Suprapubic skin (tissue), 3 donors: ENCODE measurements at regions not wholly inside any gene's neighbourhood (a gene's known extent, or its start where the extent isn't known, plus 50 kb on each side); places are given as distances from the start of the nearest gene placed in this dataset.

Experiments used
- CTCF ChIP-seq, 2 donors: fragments of 200-600 bp in 1 of 2; fragments of 450-650 bp in 1 of 2; sonication (generic) in 1 of 2; IDR thresholded peaks; one replicate each; pipeline ENCODE4 v1.5.1; 2016 to 2019; ENCODE audit warnings: antibody characterized with exemption in 2 of 2, mild to moderate bottlenecking in 1 of 2, moderate library complexity in 1 of 2
- POLR2A ChIP-seq, 2 donors: fragments of 450-650 bp; IDR thresholded peaks; one replicate each; pipeline ENCODE4 v1.6.1; 2017; ENCODE audit warnings: antibody characterized with exemption in 2 of 2, mild to moderate bottlenecking in 2 of 2, moderate library complexity in 2 of 2

DNA sequence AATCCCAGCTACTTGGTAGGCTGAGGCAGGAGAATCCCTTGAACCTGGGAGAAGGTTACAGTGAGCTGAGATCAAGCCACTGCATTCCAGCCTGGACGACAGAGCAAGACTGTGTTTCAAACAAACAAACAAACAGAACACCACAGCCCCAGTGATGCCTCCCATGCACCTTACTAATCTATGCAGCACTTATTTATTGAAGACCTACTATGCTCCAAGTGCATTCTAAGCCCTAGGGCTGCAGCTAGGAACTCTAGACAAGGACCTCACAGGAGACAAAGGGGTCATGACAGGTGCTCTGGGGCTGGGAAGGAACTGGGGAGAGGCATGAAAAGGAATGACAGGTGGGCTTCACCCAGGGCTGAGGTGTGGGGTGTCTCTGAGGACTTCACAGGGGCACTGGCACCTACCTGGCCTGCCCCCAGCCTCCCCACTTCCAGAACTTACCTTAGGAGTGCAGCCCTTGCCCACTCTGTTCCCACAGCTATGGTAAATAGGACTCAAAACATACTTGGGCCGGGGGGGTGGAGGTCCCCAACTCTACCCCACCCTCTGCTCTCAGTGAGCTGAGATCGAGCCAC is 69.4 kb downstream of the C9orf50 start:
- TF ChIP-seq CTCF (IDR thresholded peaks at IDR 0.05) (no peak), POLR2A (IDR thresholded peaks at IDR 0.05) (no peak)
